ENCODE measurements at regions not wholly inside any gene's neighbourhood (a gene's known extent, or its start where the extent isn't known, plus 50 kb on each side); places are given as distances from the start of the nearest gene placed in this dataset.

DNA sequence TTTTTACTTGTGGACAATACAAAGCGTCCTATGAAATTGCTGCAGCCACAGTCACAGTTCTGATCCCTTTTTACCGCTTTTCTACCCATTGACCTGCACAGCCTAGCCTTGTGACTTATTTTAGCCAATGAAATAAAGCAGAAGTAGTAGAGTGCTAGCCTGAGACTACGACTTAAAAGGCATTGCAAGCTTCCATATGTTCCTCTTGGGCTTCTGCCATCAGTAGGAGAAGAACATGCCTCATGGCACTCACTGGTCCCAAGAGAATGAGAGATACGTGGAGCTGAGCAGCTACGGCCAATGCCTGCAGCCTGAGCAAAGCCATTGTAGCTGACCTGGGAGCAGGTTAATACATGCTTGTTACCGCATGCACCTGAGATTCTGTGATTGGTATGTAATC, 416.6 kb upstream of the CLINT1 start:
- TF ChIP-seq, protein P1, sequence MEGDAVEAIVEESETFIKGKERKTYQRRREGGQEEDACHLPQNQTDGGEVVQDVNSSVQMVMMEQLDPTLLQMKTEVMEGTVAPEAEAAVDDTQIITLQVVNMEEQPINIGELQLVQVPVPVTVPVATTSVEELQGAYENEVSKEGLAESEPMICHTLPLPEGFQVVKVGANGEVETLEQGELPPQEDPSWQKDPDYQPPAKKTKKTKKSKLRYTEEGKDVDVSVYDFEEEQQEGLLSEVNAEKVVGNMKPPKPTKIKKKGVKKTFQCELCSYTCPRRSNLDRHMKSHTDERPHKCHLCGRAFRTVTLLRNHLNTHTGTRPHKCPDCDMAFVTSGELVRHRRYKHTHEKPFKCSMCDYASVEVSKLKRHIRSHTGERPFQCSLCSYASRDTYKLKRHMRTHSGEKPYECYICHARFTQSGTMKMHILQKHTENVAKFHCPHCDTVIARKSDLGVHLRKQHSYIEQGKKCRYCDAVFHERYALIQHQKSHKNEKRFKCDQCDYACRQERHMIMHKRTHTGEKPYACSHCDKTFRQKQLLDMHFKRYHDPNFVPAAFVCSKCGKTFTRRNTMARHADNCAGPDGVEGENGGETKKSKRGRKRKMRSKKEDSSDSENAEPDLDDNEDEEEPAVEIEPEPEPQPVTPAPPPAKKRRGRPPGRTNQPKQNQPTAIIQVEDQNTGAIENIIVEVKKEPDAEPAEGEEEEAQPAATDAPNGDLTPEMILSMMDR (IDR thresholded peaks at IDR 0.05) = no peak
- no peak for TF ChIP-seq POLR2A (IDR thresholded peaks at IDR 0.05)
